ENCODE measurements at regions not wholly inside any gene's neighbourhood (a gene's known extent, or its start where the extent isn't known, plus 50 kb on each side); places are given as distances from the start of the nearest gene placed in this dataset.

DNA sequence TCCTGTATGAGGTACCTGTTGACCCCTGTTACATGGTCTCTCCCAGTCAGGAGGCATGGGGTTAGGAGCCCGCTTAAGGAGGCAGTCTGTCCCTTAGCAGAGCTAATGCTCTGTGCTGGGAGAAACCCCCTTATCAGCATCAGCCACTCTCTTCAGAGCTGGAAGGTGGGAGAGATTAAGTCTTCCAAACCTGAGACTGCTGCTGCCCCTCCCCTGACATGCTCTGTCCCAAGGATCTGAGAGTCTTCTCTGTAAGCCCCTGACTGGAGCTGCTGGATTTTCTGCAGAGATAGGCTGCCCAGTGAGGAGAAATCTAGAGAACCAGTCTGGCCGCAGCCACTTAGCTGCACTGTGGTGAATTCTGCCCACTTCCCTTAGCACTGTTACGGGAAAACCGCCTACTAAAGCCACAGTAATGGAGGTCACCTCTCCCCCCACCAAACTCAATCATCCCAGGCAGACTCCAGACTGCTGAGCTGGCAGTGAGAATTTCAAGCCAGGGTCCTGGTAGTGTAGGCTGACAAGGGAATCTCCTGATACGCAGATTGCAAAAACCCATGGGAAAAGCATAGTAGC lies 222.3 kb downstream of the DDX3Y start:
- DNase-seq (ENCODE audit: low read depth), result no peak
- H3K36me3 ChIP-seq (ENCODE audit: control insufficient read depth, insufficient read depth, low read length), result no peaks in the 10 kb centered on the region
- H3K27me3 ChIP-seq (ENCODE audit: control insufficient read depth, insufficient read depth, low read length), result no peaks in the 10 kb centered on the region
- ChIA-PET POLR2A (no interaction called here), CTCF (no interaction called here)
- TF ChIP-seq, protein P1, sequence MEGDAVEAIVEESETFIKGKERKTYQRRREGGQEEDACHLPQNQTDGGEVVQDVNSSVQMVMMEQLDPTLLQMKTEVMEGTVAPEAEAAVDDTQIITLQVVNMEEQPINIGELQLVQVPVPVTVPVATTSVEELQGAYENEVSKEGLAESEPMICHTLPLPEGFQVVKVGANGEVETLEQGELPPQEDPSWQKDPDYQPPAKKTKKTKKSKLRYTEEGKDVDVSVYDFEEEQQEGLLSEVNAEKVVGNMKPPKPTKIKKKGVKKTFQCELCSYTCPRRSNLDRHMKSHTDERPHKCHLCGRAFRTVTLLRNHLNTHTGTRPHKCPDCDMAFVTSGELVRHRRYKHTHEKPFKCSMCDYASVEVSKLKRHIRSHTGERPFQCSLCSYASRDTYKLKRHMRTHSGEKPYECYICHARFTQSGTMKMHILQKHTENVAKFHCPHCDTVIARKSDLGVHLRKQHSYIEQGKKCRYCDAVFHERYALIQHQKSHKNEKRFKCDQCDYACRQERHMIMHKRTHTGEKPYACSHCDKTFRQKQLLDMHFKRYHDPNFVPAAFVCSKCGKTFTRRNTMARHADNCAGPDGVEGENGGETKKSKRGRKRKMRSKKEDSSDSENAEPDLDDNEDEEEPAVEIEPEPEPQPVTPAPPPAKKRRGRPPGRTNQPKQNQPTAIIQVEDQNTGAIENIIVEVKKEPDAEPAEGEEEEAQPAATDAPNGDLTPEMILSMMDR (IDR thresholded peaks at IDR 0.05; ENCODE audit: insufficient read depth, low read depth, low read length), result no peak
- H3K4me3 ChIP-seq (ENCODE audit: low read depth, low read length), result no peak overlapping the region

DNA sequence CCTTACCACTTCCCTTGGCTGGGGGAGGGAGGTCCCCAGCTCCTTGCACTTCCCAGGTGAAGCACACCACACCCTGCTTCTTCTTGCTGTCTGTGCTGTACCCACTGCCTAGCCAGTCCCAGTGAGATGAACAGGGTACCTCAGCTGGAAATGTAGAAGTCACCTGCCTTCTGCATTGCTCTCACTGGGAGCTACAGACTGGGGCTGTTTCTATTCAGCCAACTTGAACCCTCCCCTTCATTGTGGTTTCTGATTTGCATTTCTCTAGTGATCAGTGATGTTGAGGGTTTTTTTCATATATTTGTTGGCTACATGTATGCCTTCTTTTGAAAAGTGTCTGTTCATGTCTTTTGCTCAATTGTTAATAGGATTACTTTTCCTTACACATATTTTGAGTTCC lies 222.8 kb downstream of the DDX3Y start:
- Histone ChIP-seq H3K27me3 (ENCODE audit: control insufficient read depth, insufficient read depth, low read length) (no peaks in the 10 kb centered on the region), H3K36me3 (ENCODE audit: control insufficient read depth, insufficient read depth, low read length) (no peaks in the 10 kb centered on the region), H3K4me3 (ENCODE audit: low read depth, low read length) (no peak overlapping the region)
- TF ChIP-seq, protein P1 (IDR thresholded peaks at IDR 0.05; ENCODE audit: insufficient read depth, low read depth, low read length), result no peak
- ChIA-PET POLR2A (no interaction called here), CTCF (no interaction called here)
- DNase-seq (ENCODE audit: low read depth), result no peak

DNA sequence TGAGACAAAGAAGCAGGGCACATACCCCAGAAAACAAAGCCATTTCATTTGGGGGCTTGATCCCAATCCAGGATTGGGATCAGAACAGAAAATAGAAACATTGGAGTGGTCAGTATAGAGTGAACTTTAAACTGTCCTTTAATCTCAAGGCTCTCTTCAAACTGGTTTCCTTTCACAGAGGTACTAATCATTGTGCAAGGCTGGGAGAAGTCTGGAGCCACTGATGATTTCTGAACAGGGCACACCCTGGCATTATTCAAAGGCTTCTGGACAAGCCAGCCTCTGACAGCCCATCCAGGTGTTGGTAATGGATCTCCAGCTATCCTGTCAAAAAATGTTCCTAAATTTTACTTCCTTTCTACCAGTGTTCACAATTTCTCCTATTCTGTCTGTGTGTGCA lies 244.5 kb downstream of the DDX3Y start:
- peak overlapping the region; percentile 29 for H3K4me3 ChIP-seq (ENCODE audit: low read depth, low read length)
- no peak for DNase-seq (ENCODE audit: low read depth)

DNA sequence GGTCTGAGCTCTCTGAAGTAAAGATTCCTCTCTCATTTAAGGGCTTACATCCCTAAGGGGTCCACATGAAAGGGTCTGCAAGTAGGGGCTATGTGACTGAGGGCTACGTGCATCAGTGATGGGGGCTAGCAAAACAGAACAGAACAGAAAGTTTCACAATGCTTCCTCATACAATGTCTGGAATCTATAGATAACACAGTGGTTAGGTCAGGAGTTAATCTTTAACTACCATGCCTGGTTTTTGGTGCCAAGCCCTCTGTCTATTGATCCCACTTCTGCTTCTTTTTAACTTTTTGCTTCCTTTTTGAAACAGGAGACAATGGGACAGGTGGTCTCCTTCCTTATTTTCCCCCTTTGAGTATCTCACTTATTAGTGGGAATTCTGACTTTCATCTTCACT lies 263.0 kb downstream of the DDX3Y start:
- DNase-seq (ENCODE audit: low read depth), result no peak
- TF ChIP-seq, protein P1 (IDR thresholded peaks at IDR 0.05; ENCODE audit: insufficient read depth, low read depth, low read length), result no peak
- POLR2A ChIA-PET, result no interaction called here
- Histone ChIP-seq H3K36me3 (ENCODE audit: control insufficient read depth, insufficient read depth, low read length) (no peaks in the 10 kb centered on the region), H3K27me3 (ENCODE audit: control insufficient read depth, insufficient read depth, low read length) (no peaks in the 10 kb centered on the region), H3K4me3 (ENCODE audit: low read depth, low read length) (no peak overlapping the region)
- CTCF ChIA-PET, result no interaction called here

More for the DNA sequence above, 244.5 kb downstream of the DDX3Y start:
- H3K36me3 ChIP-seq (ENCODE audit: control insufficient read depth, insufficient read depth, low read length), result no peaks in the 10 kb centered on the region
- H3K27me3 ChIP-seq (ENCODE audit: control insufficient read depth, insufficient read depth, low read length), result no peaks in the 10 kb centered on the region
- TF ChIP-seq, protein P1 (IDR thresholded peaks at IDR 0.05; ENCODE audit: insufficient read depth, low read depth, low read length), result no peak
- POLR2A ChIA-PET, result no interaction called here
- CTCF ChIA-PET, result no interaction called here

DNA sequence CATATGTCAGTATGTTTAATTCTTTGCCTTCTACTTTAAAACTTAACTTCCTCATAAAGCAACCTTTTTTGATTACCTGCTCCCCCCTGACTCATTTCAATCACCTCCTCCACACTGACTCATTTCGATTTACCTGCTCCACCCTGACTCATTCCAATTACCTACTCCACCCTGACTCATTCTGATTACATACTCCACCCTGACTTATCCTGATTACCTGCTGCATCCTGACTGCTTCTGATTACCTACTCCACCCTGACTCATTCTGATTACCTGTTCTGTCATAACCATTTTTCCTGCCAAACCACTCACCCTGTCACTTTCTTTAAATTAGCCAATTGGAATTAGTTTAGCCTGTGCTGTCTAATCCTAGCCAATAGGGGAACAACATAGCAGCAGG lies 263.6 kb downstream of the DDX3Y start:
- H3K4me3 ChIP-seq (ENCODE audit: low read depth, low read length), result no peak overlapping the region
- CTCF ChIA-PET, result no interaction called here

More for the DNA sequence above, 263.6 kb downstream of the DDX3Y start:
- no peaks in the 10 kb centered on the region for H3K27me3 ChIP-seq (ENCODE audit: control insufficient read depth, insufficient read depth, low read length)
- TF ChIP-seq, protein P1 (IDR thresholded peaks at IDR 0.05; ENCODE audit: insufficient read depth, low read depth, low read length), result no peak
- no peaks in the 10 kb centered on the region for H3K36me3 ChIP-seq (ENCODE audit: control insufficient read depth, insufficient read depth, low read length)
- no peak for DNase-seq (ENCODE audit: low read depth)
- POLR2A ChIA-PET, result no interaction called here

Measured in BJ (cell line).